GM12891 (cell line): ENCODE measurements at regions not wholly inside any gene's neighbourhood (a gene's known extent, or its start where the extent isn't known, plus 50 kb on each side); places are given as distances from the start of the nearest gene placed in this dataset.

ENCODE experiments used
- DNase-seq: peaks from one replicate; pipeline ENCODE4 v3.0.0; 2011; ENCODE audit warnings: low spot score; ENCODE audit not compliant: insufficient read length
- FAIRE-seq: peaks from 2 replicates; lab custom pipeline; 2011; peaks lifted over from hg19 to GRCh38; lab: Jason Lieb, UNC
- PAX5 ChIP-seq: IDR thresholded peaks from 2 replicates; pipeline ENCODE4 v1.6.1; 2011; ENCODE audit warnings: low read length, moderate library complexity, mild to moderate bottlenecking; ENCODE audit not compliant: insufficient read depth, severe bottlenecking
- POLR2A ChIP-seq: IDR thresholded peaks from 2 replicates; pipeline ENCODE4 v1.6.1; 2011; ENCODE audit warnings: low read depth, low read length, control low read depth
- POLR2AphosphoS5 ChIP-seq: IDR thresholded peaks from 2 replicates; pipeline ENCODE4 v1.6.1; 2011; ENCODE audit warnings: low read depth, low read length, control low read depth
- POU2F2 ChIP-seq: IDR thresholded peaks from 2 replicates; pipeline ENCODE4 v1.6.1; 2011; ENCODE audit warnings: low read depth, mild to moderate bottlenecking, control low read depth, low read length, moderate library complexity
- SPI1 ChIP-seq: IDR thresholded peaks from 2 replicates; pipeline ENCODE4 v1.6.1; 2011; ENCODE audit warnings: low read depth, low read length, control low read depth
- TAF1 ChIP-seq: IDR thresholded peaks from 2 replicates; pipeline ENCODE4 v1.6.1; 2011; ENCODE audit warnings: low read depth, low read length, control low read depth

GRCh38 chr2:122061206-122061605 lies 305.8 kb downstream of the TSN start:
- no peak for FAIRE-seq
- TF ChIP-seq SPI1: no peak
- no peak for TF ChIP-seq POLR2A
- TF ChIP-seq TAF1: no peak
- TF ChIP-seq PAX5: no peak
- no peak for TF ChIP-seq POLR2AphosphoS5
- no peak for TF ChIP-seq POU2F2
- no peak for DNase-seq

- FAIRE-seq: no peak
- TF ChIP-seq TAF1 (no peak), POLR2AphosphoS5 (no peak), PAX5 (no peak), POLR2A (no peak), POU2F2 (no peak), SPI1 (no peak)
- no peak for DNase-seq
Observed at GRCh38 chr2:122061831-122062230, 306.4 kb downstream of the TSN start.

DNA sequence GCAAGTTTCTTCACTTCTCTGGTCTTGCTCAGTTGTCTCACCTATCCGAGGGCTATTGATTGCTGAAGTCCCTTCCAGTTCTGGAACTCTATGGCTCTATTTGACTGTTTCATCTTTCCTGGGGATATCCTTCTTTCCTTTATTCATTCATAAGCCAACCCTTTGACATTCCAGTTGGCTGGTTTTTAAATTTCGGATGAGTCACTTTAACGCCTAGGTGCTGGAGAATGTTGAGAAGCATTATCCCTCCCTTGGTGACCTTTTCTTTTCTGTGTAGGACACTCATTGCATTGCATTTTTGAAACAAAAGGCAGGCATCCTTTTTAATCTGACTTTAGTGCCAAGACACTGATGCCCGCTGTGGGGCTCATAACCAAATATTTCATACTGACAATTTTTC lies 307.1 kb downstream of the TSN start:
- TF ChIP-seq POLR2AphosphoS5 (no peak), TAF1 (no peak)
- DNase-seq (no peak), FAIRE-seq (no peak)

DNA sequence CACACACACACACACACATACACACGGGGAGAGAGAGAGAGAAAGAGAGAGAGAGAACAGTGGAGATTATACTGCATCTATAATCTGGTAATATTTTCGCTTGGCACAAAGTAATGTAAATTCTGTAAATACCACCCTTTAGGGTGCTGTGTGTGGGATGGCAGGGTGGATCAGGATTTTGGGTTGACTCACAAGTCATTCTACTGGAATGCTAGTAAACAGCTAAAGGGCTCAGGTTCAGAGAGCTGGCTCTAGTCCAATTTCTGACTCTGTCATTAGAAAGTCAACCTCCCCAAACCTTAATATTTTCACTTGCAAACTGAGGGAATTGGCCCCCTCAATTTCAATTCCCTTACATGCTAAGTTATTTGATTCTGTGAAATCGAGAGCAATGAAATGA lies 308.3 kb downstream of the TSN start:
- TF ChIP-seq POLR2A (no peak), POU2F2 (no peak), POLR2AphosphoS5 (no peak), TAF1 (no peak), SPI1 (no peak), PAX5 (no peak)
- FAIRE-seq: no peak

DNA sequence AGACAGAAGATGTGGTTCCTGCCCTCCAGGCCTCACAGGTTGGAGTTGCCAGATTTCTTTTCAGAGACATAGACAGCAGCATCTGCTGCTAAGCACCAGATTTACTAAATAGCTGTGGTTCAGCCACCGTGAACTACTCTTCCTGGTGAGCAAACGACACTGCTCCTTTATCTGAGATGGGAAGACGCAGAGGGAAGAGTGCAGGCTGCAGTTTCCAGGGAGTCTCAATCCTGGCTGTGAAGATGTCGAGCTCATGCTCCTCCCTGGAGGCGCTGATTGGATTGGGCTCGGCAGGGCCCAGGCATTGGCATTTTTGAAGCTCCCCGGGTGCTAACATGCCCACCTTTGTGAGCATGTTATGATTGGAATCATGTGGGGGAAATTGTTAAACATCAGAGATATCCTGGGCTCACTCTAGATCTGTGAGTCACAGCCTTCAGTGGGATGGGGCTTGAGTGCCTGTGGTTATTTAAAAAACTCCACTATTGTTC lies 314.8 kb downstream of the TSN start:
- FAIRE-seq (no peak), DNase-seq (no peak)
- TF ChIP-seq POLR2A (no peak), PAX5 (no peak), POLR2AphosphoS5 (no peak), SPI1 (no peak), TAF1 (no peak), POU2F2 (no peak)

More for the DNA sequence above, 308.3 kb downstream of the TSN start:
- DNase-seq: no peak

DNA sequence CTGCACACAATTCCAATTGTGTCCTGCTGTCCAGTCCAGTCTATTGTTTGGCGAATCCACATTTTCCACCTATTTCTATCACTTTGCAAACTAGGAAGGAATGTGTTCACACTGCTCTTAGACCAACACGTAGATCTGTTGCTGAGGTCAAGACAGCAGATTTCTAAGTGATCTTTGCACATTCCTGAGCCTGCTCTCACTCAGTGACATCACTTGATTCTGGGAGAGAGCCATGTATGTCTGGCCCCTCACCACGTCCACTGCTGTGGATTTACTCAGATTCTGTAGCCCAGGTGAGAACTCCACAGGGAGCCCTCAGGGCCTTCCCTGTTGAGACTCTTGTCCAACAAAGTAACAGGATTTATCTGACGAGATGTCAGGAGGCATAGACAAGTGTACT lies 317.2 kb downstream of the TSN start:
- FAIRE-seq (no peak), DNase-seq (no peak)
- TF ChIP-seq POU2F2 (no peak), SPI1 (no peak), TAF1 (no peak), POLR2AphosphoS5 (no peak), PAX5 (no peak), POLR2A (no peak)

- DNase-seq (no peak), FAIRE-seq (no peak)
- no peak for TF ChIP-seq POLR2AphosphoS5
- TF ChIP-seq PAX5: no peak
- TF ChIP-seq POU2F2: no peak
- no peak for TF ChIP-seq TAF1
- TF ChIP-seq POLR2A: no peak
Observed at GRCh38 chr2:122074201-122074600, 318.8 kb downstream of the TSN start.

DNA sequence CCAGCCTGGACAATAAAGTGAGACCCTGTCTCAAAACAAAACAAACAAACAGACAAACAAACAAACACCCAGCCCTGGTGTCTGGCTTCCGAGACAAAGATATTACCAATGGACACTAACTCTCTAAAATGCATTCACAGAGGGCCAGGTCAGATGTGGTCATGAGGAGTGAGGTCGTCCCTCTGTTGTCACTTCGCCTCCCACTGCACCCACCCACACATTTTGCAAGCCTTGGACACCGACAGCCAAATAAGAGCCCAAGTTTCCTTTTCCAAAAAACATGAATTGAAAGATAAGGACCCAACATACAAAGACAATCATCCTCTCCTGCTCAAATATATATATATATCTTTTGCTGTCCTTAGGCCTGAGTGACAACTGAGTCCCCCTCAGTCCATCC lies 319.9 kb downstream of the TSN start:
- no peak for FAIRE-seq
- TF ChIP-seq TAF1 (no peak), POLR2A (no peak), POU2F2 (no peak), POLR2AphosphoS5 (no peak), SPI1 (no peak)
- DNase-seq: no peak

DNA sequence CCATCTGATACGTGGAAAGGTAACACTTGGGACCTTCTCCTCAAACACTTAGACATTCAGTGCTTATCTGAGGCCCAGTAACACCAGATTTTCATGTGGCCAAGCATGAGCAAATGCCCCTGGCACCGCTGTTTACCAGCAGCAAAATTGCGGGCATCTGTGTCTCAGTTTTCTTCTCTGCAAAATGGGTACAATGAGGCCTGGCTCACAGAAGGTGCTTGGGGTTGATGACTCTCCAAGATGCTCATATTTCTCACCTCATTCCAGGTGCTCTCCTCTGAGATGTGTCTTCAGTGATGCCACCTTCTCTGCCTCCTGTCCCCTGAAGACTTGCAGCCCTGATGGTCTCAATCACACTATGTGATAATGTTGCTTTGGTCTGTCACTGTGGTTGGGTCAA lies 321.7 kb downstream of the TSN start:
- FAIRE-seq: no peak
- no peak for TF ChIP-seq POLR2AphosphoS5
- TF ChIP-seq TAF1: no peak
- TF ChIP-seq POLR2A: no peak
- no peak for TF ChIP-seq SPI1
- no peak for TF ChIP-seq PAX5
- no peak for TF ChIP-seq POU2F2

GRCh38 chr2:122077771-122078170 lies 322.3 kb downstream of the TSN start:
- TF ChIP-seq TAF1: no peak
- no peak for TF ChIP-seq POU2F2
- TF ChIP-seq PAX5: no peak
- no peak for TF ChIP-seq SPI1
- no peak for TF ChIP-seq POLR2AphosphoS5
- no peak for TF ChIP-seq POLR2A
- FAIRE-seq (no peak), DNase-seq (no peak)

More for the DNA sequence above, 321.7 kb downstream of the TSN start:
- DNase-seq: no peak
